GM19035 (cell line): ENCODE measurements at regions not wholly inside any gene's neighbourhood (a gene's known extent, or its start where the extent isn't known, plus 50 kb on each side); places are given as distances from the start of the nearest gene placed in this dataset.
"Not testable (repeated sequence)": the region's sequence is repeated elsewhere in the genome, so short reads cannot be mapped to it uniquely, and the experiment has no call there.

ENCODE experiments used
- ATAC-seq: cut with Tn5 transposase; IDR thresholded peaks from one replicate; pipeline ENCODE4 v1.9.1; 2021; ENCODE audit not compliant: unreplicated experiment

GRCh38 chr4:164621886-164622521 is 131.9 kb upstream of the SMIM31 start:
- ATAC-seq = no peak

GRCh38 chr4:164623099-164623498 is 130.8 kb upstream of the SMIM31 start:
- ATAC-seq = no peak

- ATAC-seq = no peak
Observed at GRCh38 chr4:164639001-164639400, 114.9 kb upstream of the SMIM31 start.

GRCh38 chr4:164648151-164648848 is 105.6 kb upstream of the SMIM31 start:
- no peak for ATAC-seq

GRCh38 chr4:164648849-164649212 is 105.1 kb upstream of the SMIM31 start:
- no peak for ATAC-seq

- ATAC-seq = no peak
Observed at GRCh38 chr4:164659765-164660164, 94.2 kb upstream of the SMIM31 start.

GRCh38 chr4:164676152-164676551 is 77.8 kb upstream of the SMIM31 start:
- ATAC-seq = not testable (repeated sequence)

- ATAC-seq = no peak
Observed at GRCh38 chr4:164683040-164683439, 70.9 kb upstream of the SMIM31 start.

- ATAC-seq = no peak
Observed at GRCh38 chr4:164695650-164696049, 58.3 kb upstream of the SMIM31 start.

GRCh38 chr4:164700471-164700870 is 53.5 kb upstream of the SMIM31 start:
- peak; percentile 43 for ATAC-seq

GRCh38 chr4:164701665-164702064 is 52.3 kb upstream of the SMIM31 start:
- peak; percentile 75 for ATAC-seq
